Non-pigmented ciliary epithelial cell (primary cell): ENCODE measurements at regions not wholly inside any gene's neighbourhood (a gene's known extent, or its start where the extent isn't known, plus 50 kb on each side); places are given as distances from the start of the nearest gene placed in this dataset.

Source experiments
- DNase-seq: peaks from one replicate; pipeline ENCODE4 v3.0.0-alpha.2; 2010; ENCODE audit warnings: low read depth

DNA sequence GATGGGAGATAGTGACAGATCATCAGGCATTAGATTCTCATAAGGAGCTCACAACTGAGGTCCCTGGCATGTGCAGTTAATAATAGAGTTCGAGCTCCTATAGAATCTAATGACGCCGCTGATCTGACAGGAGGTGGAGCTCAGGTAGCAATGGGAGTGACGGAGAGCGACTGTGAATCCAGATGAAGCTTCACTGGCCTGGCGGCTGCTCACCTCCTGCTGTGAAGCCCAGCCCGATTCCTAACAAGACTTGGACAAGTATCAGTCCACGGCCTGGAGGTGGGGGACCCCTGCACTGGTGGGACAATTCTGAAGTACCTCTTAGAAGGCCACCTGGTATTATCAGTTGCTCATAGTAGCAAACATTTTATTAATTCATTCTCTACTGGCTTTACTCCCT is 377.9 kb upstream of the ITGA1 start:
- no peak for DNase-seq

DNA sequence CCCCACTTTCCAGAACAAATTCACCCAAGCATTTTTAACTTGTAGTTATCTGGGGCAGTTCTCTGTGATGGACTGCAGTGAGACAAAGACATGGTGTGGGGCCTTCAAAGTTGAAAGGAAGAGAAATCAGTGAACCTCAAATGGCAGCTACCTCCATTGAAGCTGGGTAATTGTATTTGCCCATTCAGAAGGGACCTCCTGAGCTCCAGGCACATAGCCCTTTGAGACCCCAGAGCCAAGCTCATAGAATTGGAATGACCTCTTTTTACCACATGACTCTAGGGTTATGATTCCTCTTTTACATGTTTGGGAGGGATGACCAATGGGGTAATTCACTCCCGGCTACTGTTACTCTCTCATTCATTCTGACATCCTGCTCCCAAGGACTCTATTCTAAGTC is 368.4 kb upstream of the ITGA1 start:
- DNase-seq: no peak

- no peak for DNase-seq
Observed at GRCh38 chr5:52427615-52428014, 360.1 kb upstream of the ITGA1 start.

DNA sequence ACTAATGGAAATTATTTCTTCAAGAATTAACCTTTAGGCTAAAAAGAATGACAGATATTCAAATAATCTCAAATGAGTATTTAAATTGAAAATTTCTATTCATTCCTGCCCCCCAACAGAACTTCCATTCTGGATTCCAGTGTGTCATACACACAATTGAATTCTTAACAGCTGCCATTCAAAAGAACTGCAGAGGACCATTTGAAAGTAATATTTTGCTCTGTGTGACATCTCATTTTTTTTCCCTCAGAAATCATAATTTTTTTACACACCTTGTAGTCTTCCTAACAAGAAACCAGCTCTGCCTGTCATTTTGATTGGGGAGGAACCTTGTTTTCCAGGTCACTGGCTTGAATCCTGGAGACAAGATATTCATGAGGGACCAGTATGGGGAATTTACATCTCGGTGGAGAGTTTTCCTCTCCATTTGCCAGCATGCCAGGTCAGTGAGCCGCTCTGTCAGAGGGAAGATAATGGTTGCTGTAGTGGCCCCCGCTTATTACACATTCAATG is 358.7 kb upstream of the ITGA1 start:
- no peak for DNase-seq

DNA sequence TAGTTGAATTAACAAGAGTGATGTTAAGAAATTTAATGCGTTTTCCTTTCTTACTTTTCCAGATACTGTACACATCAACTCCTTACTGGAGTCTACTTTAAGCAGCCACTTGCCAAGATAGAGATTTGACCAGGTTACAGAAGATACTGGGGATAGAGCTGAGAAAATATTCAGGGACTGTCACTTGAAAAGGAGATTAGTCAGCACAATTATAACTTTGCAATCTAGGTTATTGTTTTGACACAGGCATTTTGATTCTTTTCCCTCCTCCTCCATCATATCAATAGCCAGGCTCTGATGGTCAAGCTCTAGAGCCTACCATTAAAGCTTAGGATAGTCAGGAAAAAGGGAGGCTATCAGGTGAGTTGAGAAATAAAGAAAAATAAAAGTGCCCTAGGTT is 345.9 kb upstream of the ITGA1 start:
- no peak for DNase-seq

GRCh38 chr5:52443187-52443586 is 344.5 kb upstream of the ITGA1 start:
- no peak for DNase-seq

DNA sequence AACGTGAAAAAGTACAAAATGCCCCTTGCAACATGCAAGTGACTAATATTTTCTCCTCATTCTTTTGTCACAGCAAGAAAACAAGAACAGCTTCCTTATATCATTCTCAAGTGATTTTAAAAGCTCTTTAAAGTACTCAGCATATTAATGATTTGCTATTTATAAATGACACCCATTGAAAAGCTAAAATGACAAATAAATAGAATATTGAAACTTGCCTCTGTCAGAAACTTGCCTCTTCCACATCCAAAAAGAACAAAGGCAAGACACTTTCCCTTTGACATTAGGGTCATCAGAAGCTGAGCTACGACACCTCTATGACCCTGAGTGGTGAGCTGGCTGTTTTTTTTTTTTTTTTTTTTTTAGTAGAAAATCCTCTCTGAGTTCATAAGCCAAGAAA is 339.6 kb upstream of the ITGA1 start:
- no peak for DNase-seq

- no peak for DNase-seq
Observed at GRCh38 chr5:52449516-52449915, 338.2 kb upstream of the ITGA1 start.

- DNase-seq: no peak
Observed at GRCh38 chr5:52452098-52452497, 335.6 kb upstream of the ITGA1 start.

- no peak for DNase-seq
Observed at GRCh38 chr5:52453176-52453575, 334.5 kb upstream of the ITGA1 start.

DNA sequence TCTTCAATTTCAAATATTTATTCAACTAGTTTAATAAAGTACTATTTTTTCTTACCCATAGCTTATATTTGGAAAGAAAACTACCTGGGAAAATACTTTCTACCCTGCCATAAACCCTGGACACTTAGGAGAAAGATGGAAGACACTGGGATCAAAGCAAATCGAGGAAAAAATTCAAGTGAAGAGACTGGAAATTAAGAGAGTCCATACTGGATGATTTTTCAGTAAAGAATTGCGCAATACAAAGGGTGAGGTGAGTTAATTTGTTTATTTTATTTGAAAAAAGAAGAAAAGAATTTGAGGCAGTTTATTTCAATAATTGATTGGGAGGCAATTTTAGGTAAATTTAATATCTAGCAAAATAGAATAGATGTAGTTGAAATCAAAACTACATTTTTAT is 331.8 kb upstream of the ITGA1 start:
- DNase-seq: no peak

- DNase-seq: no peak
Observed at GRCh38 chr5:52457810-52458209, 329.9 kb upstream of the ITGA1 start.

DNA sequence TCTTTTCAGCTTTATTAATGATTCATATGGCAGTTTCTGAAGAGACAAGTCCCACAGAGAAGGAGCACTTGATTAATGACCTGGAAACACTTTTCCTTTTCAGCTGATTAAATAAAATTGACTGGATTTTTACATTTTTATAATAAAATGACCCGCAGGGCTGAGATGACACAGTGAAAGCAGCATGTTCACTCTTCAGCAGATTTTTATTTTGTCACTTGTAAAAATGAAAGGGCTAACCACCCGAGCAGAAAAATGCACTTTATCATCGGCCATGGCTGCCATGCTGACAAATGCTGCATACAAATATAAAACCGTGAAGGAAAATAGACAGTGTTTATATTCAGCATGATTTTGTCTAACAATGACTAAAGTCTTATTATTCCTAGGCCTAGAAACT is 321.6 kb upstream of the ITGA1 start:
- no peak for DNase-seq

- DNase-seq: no peak
Observed at GRCh38 chr5:52466749-52467520, 320.8 kb upstream of the ITGA1 start.

- DNase-seq: no peak
Observed at GRCh38 chr5:52468976-52469375, 318.7 kb upstream of the ITGA1 start.

- no peak for DNase-seq
Observed at GRCh38 chr5:52469420-52469819, 318.3 kb upstream of the ITGA1 start.

- DNase-seq: no peak
Observed at GRCh38 chr5:52469835-52470234, 317.9 kb upstream of the ITGA1 start.

- DNase-seq: no peak
Observed at GRCh38 chr5:52476346-52476745, 311.4 kb upstream of the ITGA1 start.

DNA sequence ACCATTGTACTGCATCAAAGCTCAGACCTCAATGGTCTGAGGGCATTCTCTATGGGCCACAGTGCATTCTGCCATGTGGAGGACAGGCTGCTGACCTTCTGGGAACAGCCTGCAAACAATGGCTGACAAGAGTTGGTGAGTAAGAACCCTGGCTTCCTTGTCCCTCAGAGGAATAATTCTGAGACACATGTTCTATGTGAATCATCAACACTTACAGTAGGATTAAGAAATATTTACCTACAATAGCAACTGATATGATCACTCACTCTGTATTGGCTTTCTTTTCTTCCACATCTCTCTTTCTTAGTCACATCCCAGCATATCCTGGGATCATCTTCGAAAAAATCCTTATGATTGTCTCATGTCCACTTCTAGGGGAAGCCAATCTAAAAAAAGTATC is 306.5 kb upstream of the ITGA1 start:
- DNase-seq: no peak

DNA sequence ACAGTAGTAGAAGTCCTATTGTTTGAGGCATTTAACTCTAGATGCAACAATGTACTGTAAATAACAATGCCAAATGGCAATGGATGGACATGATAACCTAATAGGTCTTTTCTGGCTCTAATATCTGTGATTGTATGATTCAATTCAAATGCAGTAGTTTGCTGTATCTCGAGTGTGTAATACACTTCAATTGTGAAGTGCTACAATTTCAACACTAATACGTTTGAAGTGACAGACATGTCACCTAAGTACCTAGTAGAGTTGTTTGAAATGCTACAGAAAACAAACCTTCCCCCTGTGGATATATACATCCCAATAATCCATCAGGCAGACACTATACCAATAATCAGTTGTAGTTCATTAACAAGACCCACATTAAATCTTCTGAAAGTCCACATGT is 305.9 kb upstream of the ITGA1 start:
- DNase-seq: no peak

DNA sequence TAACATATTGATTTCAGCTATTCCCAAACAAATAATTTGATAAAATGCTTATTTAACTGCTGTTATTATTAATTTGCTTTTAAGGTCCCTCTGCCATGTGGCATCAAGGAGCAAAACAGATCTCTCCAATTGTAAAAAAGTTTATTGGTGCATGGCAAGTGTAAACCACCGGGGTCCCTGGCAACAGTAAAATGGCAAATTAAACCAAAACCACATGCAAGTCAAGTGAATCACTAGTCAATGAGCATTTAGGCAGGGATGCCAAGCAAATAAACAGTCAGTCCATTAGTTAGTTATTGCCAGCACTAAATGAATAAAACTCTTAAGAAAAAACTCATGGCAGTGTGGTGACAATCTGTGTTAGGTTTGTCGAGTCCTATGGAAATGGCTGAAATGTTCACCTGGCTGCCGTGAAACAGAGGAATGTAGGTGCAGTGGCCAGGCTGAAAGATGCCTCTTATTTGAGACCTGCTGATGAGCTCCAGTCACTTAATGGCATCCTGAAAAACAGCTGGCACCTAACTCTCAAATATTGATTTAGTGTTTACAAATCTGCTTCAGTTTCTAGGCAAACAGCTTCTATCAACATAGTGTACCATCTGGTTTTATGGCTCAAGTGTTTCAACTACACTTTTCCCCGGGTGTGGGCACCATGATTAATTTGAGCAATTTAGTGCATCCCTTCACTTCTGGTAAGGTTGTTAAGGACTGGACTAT is 296.5 kb upstream of the ITGA1 start:
- DNase-seq: no peak

GRCh38 chr5:52491818-52492217 is 295.9 kb upstream of the ITGA1 start:
- DNase-seq: no peak

DNA sequence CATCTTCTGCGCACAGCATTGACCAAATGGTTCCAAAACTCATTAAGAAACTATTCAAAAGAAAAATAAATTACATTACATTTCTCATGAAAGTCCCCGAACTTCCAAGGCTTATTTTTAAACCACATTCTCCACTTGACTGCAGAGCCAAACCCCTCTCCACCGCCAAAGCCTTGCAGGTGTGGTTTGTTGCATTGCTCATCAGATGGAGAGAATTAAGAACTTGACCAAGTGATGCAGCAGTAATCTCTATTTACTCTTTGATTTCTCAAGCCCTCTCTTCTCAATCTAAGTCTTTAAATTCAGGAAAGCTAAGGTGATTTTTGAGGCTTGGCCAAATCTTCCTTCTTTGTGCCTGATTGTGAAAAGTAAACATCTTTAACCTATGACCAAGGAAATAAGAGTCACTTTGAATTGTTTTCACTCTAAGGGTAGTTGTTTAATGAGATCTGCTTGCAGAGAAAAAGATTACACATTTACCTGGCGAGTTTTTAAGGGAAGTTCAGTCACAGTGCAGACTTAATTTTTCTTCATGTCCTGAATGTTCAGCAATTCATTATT is 290.5 kb upstream of the ITGA1 start:
- no peak for DNase-seq
